ENCODE measurements at regions not wholly inside any gene's neighbourhood (a gene's known extent, or its start where the extent isn't known, plus 50 kb on each side); places are given as distances from the start of the nearest gene placed in this dataset.

- TF ChIP-seq CTCF (IDR thresholded peaks at IDR 0.05) (no peak), POLR2A (IDR thresholded peaks at IDR 0.05) (no peak), POLR2AphosphoS5 (IDR thresholded peaks at IDR 0.05) (no peak)
These were observed 60.9 kb upstream of the TMEM178A start for GRCh38 chr2:39604866-39605265.
